ENCODE measurements at regions not wholly inside any gene's neighbourhood (a gene's known extent, or its start where the extent isn't known, plus 50 kb on each side); places are given as distances from the start of the nearest gene placed in this dataset.

DNA sequence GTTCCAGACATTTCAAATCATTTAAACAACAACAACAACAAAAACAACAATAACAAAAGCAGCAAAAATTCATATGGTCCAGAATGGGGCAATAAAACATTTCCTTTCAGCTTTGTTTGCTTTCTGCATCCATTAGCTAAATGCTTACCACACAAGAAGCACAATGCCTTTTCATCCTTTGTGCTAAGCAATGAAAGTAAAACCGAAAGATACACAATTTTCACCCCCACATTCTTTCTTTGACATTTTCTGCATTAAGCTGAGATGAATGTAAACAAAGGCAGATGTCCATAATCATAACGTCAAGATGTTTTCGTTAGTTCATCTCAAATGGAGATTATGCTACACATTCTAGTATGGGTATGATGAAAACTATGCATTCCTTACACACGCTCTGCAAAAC is 568.5 kb downstream of the SLITRK6 start:
- no TSS peak for BruUV-seq (replicated peaks)
- no peaks in the 10 kb centered on the region for H3K9me3 ChIP-seq (ENCODE audit: low read length)
- H3K4me3 ChIP-seq (ENCODE audit: low read depth, low read length, poor library complexity, severe bottlenecking): no peak overlapping the region
- H2AFZ ChIP-seq (ENCODE audit: low read length): no peak overlapping the region
- no peak overlapping the region for H3K27ac ChIP-seq (ENCODE audit: low read depth, low read length, poor library complexity, severe bottlenecking)
- ChIA-PET POLR2A (interaction anchor here (0.6 to 1.2 kb wide), 2 partner anchors 14 to 1832 kb away, joined by 3 to 4 read pairs; no protein-coding TSS in a partner anchor), CTCF (ENCODE audit: unreplicated experiment) (no interaction called here)
- no peaks in the 10 kb centered on the region for H3K4me1 ChIP-seq (ENCODE audit: insufficient read depth, low read length, poor library complexity, severe bottlenecking)
- intact Hi-C loops (cut with micrococcal nuclease; ENCODE audit: unreplicated experiment): no loop called here
- H3K36me3 ChIP-seq (ENCODE audit: insufficient read depth, low read length): no peaks in the 10 kb centered on the region
- H3K9me2 ChIP-seq (ENCODE audit: insufficient read depth, low read length): no peaks in the 10 kb centered on the region
- H3K79me2 ChIP-seq (ENCODE audit: insufficient read depth, low read depth, low read length): no peaks in the 10 kb centered on the region
- no peak overlapping the region for H3K4me2 ChIP-seq (ENCODE audit: low read length)
- DNase-seq (ENCODE audit: low spot score): no peak
- TF ChIP-seq, protein P1, sequence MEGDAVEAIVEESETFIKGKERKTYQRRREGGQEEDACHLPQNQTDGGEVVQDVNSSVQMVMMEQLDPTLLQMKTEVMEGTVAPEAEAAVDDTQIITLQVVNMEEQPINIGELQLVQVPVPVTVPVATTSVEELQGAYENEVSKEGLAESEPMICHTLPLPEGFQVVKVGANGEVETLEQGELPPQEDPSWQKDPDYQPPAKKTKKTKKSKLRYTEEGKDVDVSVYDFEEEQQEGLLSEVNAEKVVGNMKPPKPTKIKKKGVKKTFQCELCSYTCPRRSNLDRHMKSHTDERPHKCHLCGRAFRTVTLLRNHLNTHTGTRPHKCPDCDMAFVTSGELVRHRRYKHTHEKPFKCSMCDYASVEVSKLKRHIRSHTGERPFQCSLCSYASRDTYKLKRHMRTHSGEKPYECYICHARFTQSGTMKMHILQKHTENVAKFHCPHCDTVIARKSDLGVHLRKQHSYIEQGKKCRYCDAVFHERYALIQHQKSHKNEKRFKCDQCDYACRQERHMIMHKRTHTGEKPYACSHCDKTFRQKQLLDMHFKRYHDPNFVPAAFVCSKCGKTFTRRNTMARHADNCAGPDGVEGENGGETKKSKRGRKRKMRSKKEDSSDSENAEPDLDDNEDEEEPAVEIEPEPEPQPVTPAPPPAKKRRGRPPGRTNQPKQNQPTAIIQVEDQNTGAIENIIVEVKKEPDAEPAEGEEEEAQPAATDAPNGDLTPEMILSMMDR (conservative IDR thresholded peaks at IDR 0.05; ENCODE audit: low read length): no peak
- TF ChIP-seq EZH2phosphoT487 (IDR thresholded peaks at IDR 0.05; ENCODE audit: borderline replicate concordance, low read depth, low read length): no peak
- no peaks in the 10 kb centered on the region for H4K20me1 ChIP-seq (ENCODE audit: insufficient read depth, low read length)

DNA sequence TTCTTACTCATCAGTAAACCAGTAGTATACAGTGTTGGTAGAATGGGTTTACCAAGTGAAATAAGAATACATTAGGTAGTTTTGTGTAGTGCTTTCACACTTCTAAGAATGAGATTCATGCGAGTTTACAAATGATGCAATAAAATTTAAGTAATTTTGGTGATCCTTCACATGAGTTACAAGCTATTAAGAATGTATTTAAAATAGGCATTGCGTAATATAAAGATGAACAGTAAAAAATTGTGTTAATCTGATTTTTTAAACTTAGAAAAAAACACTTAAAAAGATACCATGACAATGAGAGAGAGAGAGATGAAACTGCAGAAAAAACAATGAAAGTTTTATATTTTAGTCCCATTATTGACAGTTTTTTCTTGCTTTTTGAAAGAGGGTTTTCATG is 570.5 kb downstream of the SLITRK6 start:
- no TSS peak for BruUV-seq (replicated peaks)
- no peak overlapping the region for H2AFZ ChIP-seq (ENCODE audit: low read length)
- no peaks in the 10 kb centered on the region for H3K9me3 ChIP-seq (ENCODE audit: low read length)
- intact Hi-C loops (cut with micrococcal nuclease; ENCODE audit: unreplicated experiment): no loop called here
- H3K79me2 ChIP-seq (ENCODE audit: insufficient read depth, low read depth, low read length): no peaks in the 10 kb centered on the region
- DNase-seq (ENCODE audit: low spot score): no peak
- H4K20me1 ChIP-seq (ENCODE audit: insufficient read depth, low read length): no peaks in the 10 kb centered on the region
- H3K27ac ChIP-seq (ENCODE audit: low read depth, low read length, poor library complexity, severe bottlenecking): no peak overlapping the region
- no peaks in the 10 kb centered on the region for H3K9me2 ChIP-seq (ENCODE audit: insufficient read depth, low read length)
- no peaks in the 10 kb centered on the region for H3K4me1 ChIP-seq (ENCODE audit: insufficient read depth, low read length, poor library complexity, severe bottlenecking)
- ChIA-PET POLR2A (interaction anchor here (0.7 to 1.2 kb wide), 4 partner anchors 15 to 769 kb away, joined by 3 to 5 read pairs (median 3); no protein-coding TSS in a partner anchor), CTCF (ENCODE audit: unreplicated experiment) (no interaction called here)
- TF ChIP-seq, protein P1 (conservative IDR thresholded peaks at IDR 0.05; ENCODE audit: low read length): no peak
- TF ChIP-seq EZH2phosphoT487 (IDR thresholded peaks at IDR 0.05; ENCODE audit: borderline replicate concordance, low read depth, low read length): no peak
- no peak overlapping the region for H3K4me3 ChIP-seq (ENCODE audit: low read depth, low read length, poor library complexity, severe bottlenecking)
- H3K4me2 ChIP-seq (ENCODE audit: low read length): no peak overlapping the region
- H3K36me3 ChIP-seq (ENCODE audit: insufficient read depth, low read length): no peaks in the 10 kb centered on the region

DNA sequence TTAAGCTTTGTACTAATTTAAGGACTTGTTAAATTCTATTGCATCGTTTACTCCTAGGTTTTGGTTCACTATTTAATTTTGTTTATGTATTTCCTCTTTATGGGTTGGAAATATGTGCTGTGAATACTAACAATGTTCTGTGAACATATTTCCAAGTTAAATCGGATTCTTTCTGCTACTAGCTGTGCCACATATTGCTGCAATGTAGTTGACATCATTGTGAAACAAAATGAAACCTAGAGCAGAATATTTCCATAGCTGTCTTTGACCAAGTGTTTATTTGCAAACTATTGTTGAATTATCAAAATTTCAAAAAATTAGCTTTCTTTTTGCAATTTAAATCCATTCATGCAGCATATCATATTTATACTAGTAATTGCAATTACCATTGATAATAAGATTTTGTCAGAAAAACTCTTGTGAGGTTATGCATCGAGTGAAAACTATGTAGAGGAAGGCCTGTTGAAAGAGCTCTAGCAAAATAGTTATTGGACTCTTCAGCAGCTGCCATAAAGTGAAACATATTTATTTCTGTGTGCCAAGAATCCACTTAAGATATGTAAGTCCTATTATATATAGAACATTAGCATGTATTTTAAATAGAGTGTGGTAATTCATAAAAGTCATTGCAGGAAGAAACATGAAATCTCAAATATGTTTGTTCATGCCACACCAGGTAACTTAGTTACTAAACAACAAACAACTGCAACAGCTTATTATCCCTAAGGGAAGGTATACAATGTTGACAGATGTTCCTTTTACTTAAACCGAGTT is 575.1 kb downstream of the SLITRK6 start:
- no peaks in the 10 kb centered on the region for H3K36me3 ChIP-seq (ENCODE audit: insufficient read depth, low read length)
- no peak overlapping the region for H3K4me3 ChIP-seq (ENCODE audit: low read depth, low read length, poor library complexity, severe bottlenecking)
- H3K79me2 ChIP-seq (ENCODE audit: insufficient read depth, low read depth, low read length): no peaks in the 10 kb centered on the region
- no peak for TF ChIP-seq EZH2phosphoT487 (IDR thresholded peaks at IDR 0.05; ENCODE audit: borderline replicate concordance, low read depth, low read length)
- TF ChIP-seq, protein P1 (conservative IDR thresholded peaks at IDR 0.05; ENCODE audit: low read length): no peak
- ChIA-PET CTCF (ENCODE audit: unreplicated experiment) (no interaction called here), POLR2A (interaction anchor here (0.6 to 1.4 kb wide), 5 partner anchors 9 to 588 kb away, joined by 3 to 7 read pairs (median 4); no protein-coding TSS in a partner anchor)
- no peak overlapping the region for H2AFZ ChIP-seq (ENCODE audit: low read length)
- H4K20me1 ChIP-seq (ENCODE audit: insufficient read depth, low read length): no peaks in the 10 kb centered on the region
- intact Hi-C loops (cut with micrococcal nuclease; ENCODE audit: unreplicated experiment): no loop called here
- no peaks in the 10 kb centered on the region for H3K9me3 ChIP-seq (ENCODE audit: low read length)
- BruUV-seq (replicated peaks): no TSS peak
- no peaks in the 10 kb centered on the region for H3K9me2 ChIP-seq (ENCODE audit: insufficient read depth, low read length)
- no peak overlapping the region for H3K27ac ChIP-seq (ENCODE audit: low read depth, low read length, poor library complexity, severe bottlenecking)
- no peaks in the 10 kb centered on the region for H3K4me1 ChIP-seq (ENCODE audit: insufficient read depth, low read length, poor library complexity, severe bottlenecking)
- DNase-seq (ENCODE audit: low spot score): no peak
- no peak overlapping the region for H3K4me2 ChIP-seq (ENCODE audit: low read length)
